ENCODE measurements at regions not wholly inside any gene's neighbourhood (a gene's known extent, or its start where the extent isn't known, plus 50 kb on each side); places are given as distances from the start of the nearest gene placed in this dataset.

- Histone ChIP-seq H3K9me3 (no peaks in the 10 kb centered on the region), H3K4me3 (no peak overlapping the region), H3K27me3 (ENCODE audit: low read depth) (no peaks in the 10 kb centered on the region), H3K36me3 (replicated peaks) (no peaks in the 10 kb centered on the region), H3K4me1 (no peaks in the 10 kb centered on the region)
- DNase-seq (ENCODE audit: low spot score in 2 of 2), result no peak
- in situ Hi-C loops (cut with MboI; ENCODE audit: low sequenced_read_pairs), result no loop called here
Measured at GRCh38 chr15:96390986-96391385, 60.5 kb downstream of the NR2F2 start.

- H3K36me3 ChIP-seq (replicated peaks), result no peaks in the 10 kb centered on the region
- no peaks in the 10 kb centered on the region for H3K4me1 ChIP-seq
- no peak for DNase-seq (ENCODE audit: low spot score in 2 of 2)
- H3K4me3 ChIP-seq, result no peak overlapping the region
- no peaks in the 10 kb centered on the region for H3K27me3 ChIP-seq (ENCODE audit: low read depth)
- H3K9me3 ChIP-seq, result no peaks in the 10 kb centered on the region
- in situ Hi-C loops (cut with MboI; ENCODE audit: low sequenced_read_pairs), result no loop called here
Measured at GRCh38 chr15:96392380-96393208, 62.1 kb downstream of the NR2F2 start.

- in situ Hi-C loops (cut with MboI; ENCODE audit: low sequenced_read_pairs), result no loop called here
- no peaks in the 10 kb centered on the region for H3K27me3 ChIP-seq (ENCODE audit: low read depth)
- no peaks in the 10 kb centered on the region for H3K4me1 ChIP-seq
- DNase-seq (ENCODE audit: low spot score in 2 of 2), result no peak
- H3K36me3 ChIP-seq (replicated peaks), result no peaks in the 10 kb centered on the region
- H3K9me3 ChIP-seq, result no peaks in the 10 kb centered on the region
- H3K4me3 ChIP-seq, result no peak overlapping the region
Measured at GRCh38 chr15:96393209-96393513, 62.7 kb downstream of the NR2F2 start.

- DNase-seq (ENCODE audit: low spot score in 2 of 2), result no peak
- H3K4me1 ChIP-seq, result no peaks in the 10 kb centered on the region
- H3K36me3 ChIP-seq (replicated peaks), result no peaks in the 10 kb centered on the region
- in situ Hi-C loops (cut with MboI; ENCODE audit: low sequenced_read_pairs), result no loop called here
- no peaks in the 10 kb centered on the region for H3K9me3 ChIP-seq
- H3K4me3 ChIP-seq, result no peak overlapping the region
- peaks cover 9% of the 10 kb centered on the region; the same call in 1 of the 2 replicates for H3K27me3 ChIP-seq (ENCODE audit: low read depth)
Measured at GRCh38 chr15:96395687-96396086, 65.2 kb downstream of the NR2F2 start.

GRCh38 chr15:96398776-96399175 lies 68.3 kb downstream of the NR2F2 start:
- Histone ChIP-seq H3K4me3 (no peak overlapping the region), H3K4me1 (no peaks in the 10 kb centered on the region), H3K27me3 (ENCODE audit: low read depth) (peaks cover 14% of the 10 kb centered on the region; the same call in 1 of the 2 replicates), H3K36me3 (replicated peaks) (no peaks in the 10 kb centered on the region), H3K9me3 (no peaks in the 10 kb centered on the region)
- in situ Hi-C loops (cut with MboI; ENCODE audit: low sequenced_read_pairs), result no loop called here
- DNase-seq (ENCODE audit: low spot score in 2 of 2), result no peak

- DNase-seq (ENCODE audit: low spot score in 2 of 2), result no peak
Measured at GRCh38 chr15:96402403-96402802, 71.9 kb downstream of the NR2F2 start.

GRCh38 chr15:96403071-96403470 lies 72.6 kb downstream of the NR2F2 start:
- peaks cover 24% of the 10 kb centered on the region for H3K27me3 ChIP-seq (ENCODE audit: low read depth)
- in situ Hi-C loops (cut with MboI; ENCODE audit: low sequenced_read_pairs), result no loop called here

More at GRCh38 chr15:96402403-96402802, 71.9 kb downstream of the NR2F2 start:
- in situ Hi-C loops (cut with MboI; ENCODE audit: low sequenced_read_pairs), result no loop called here
- H3K4me3 ChIP-seq, result no peak overlapping the region
- no peaks in the 10 kb centered on the region for H3K9me3 ChIP-seq
- no peaks in the 10 kb centered on the region for H3K4me1 ChIP-seq
- H3K36me3 ChIP-seq (replicated peaks), result no peaks in the 10 kb centered on the region
- H3K27me3 ChIP-seq (ENCODE audit: low read depth), result peaks cover 19% of the 10 kb centered on the region

GRCh38 chr15:96403932-96404331 lies 73.4 kb downstream of the NR2F2 start:
- Histone ChIP-seq H3K4me3 (no peak overlapping the region), H3K9me3 (no peaks in the 10 kb centered on the region), H3K36me3 (replicated peaks) (no peaks in the 10 kb centered on the region), H3K4me1 (no peaks in the 10 kb centered on the region), H3K27me3 (ENCODE audit: low read depth) (peaks cover 32% of the 10 kb centered on the region)
- in situ Hi-C loops (cut with MboI; ENCODE audit: low sequenced_read_pairs), result no loop called here
- DNase-seq (ENCODE audit: low spot score in 2 of 2), result no peak

More at GRCh38 chr15:96403071-96403470, 72.6 kb downstream of the NR2F2 start:
- no peak for DNase-seq (ENCODE audit: low spot score in 2 of 2)
- Histone ChIP-seq H3K4me1 (no peaks in the 10 kb centered on the region), H3K9me3 (no peaks in the 10 kb centered on the region), H3K36me3 (replicated peaks) (no peaks in the 10 kb centered on the region), H3K4me3 (no peak overlapping the region)

- DNase-seq (ENCODE audit: low spot score in 2 of 2), result no peak
- Histone ChIP-seq H3K9me3 (no peaks in the 10 kb centered on the region), H3K4me1 (no peaks in the 10 kb centered on the region), H3K36me3 (replicated peaks) (no peaks in the 10 kb centered on the region), H3K4me3 (no peak overlapping the region), H3K27me3 (ENCODE audit: low read depth) (peaks cover 36% of the 10 kb centered on the region)
- in situ Hi-C loops (cut with MboI; ENCODE audit: low sequenced_read_pairs), result no loop called here
Measured at GRCh38 chr15:96404560-96404959, 74.1 kb downstream of the NR2F2 start.

GRCh38 chr15:96406291-96406690 lies 75.8 kb downstream of the NR2F2 start:
- in situ Hi-C loops (cut with MboI; ENCODE audit: low sequenced_read_pairs), result no loop called here
- Histone ChIP-seq H3K27me3 (ENCODE audit: low read depth) (peaks cover 43% of the 10 kb centered on the region), H3K4me1 (no peaks in the 10 kb centered on the region)

GRCh38 chr15:96406701-96407100 lies 76.2 kb downstream of the NR2F2 start:
- H3K27me3 ChIP-seq (ENCODE audit: low read depth), result peaks cover 47% of the 10 kb centered on the region
- in situ Hi-C loops (cut with MboI; ENCODE audit: low sequenced_read_pairs), result no loop called here

More at GRCh38 chr15:96406291-96406690, 75.8 kb downstream of the NR2F2 start:
- H3K9me3 ChIP-seq, result no peaks in the 10 kb centered on the region
- H3K36me3 ChIP-seq (replicated peaks), result no peaks in the 10 kb centered on the region
- H3K4me3 ChIP-seq, result no peak overlapping the region
- DNase-seq (ENCODE audit: low spot score in 2 of 2), result no peak

GRCh38 chr15:96407482-96407881 lies 77.0 kb downstream of the NR2F2 start:
- no peak for DNase-seq (ENCODE audit: low spot score in 2 of 2)
- in situ Hi-C loops (cut with MboI; ENCODE audit: low sequenced_read_pairs), result no loop called here
- no peaks in the 10 kb centered on the region for H3K4me1 ChIP-seq
- H3K4me3 ChIP-seq, result no peak overlapping the region
- H3K36me3 ChIP-seq (replicated peaks), result no peaks in the 10 kb centered on the region
- no peaks in the 10 kb centered on the region for H3K9me3 ChIP-seq
- H3K27me3 ChIP-seq (ENCODE audit: low read depth), result peaks cover 51% of the 10 kb centered on the region

More at GRCh38 chr15:96406701-96407100, 76.2 kb downstream of the NR2F2 start:
- Histone ChIP-seq H3K4me1 (no peaks in the 10 kb centered on the region), H3K9me3 (no peaks in the 10 kb centered on the region), H3K4me3 (no peak overlapping the region), H3K36me3 (replicated peaks) (no peaks in the 10 kb centered on the region)
- no peak for DNase-seq (ENCODE audit: low spot score in 2 of 2)

- H3K4me3 ChIP-seq, result no peak overlapping the region
- no peaks in the 10 kb centered on the region for H3K9me3 ChIP-seq
- H3K27me3 ChIP-seq (ENCODE audit: low read depth), result peaks cover 61% of the 10 kb centered on the region
- no peaks in the 10 kb centered on the region for H3K4me1 ChIP-seq
- DNase-seq (ENCODE audit: low spot score in 2 of 2), result no peak
- in situ Hi-C loops (cut with MboI; ENCODE audit: low sequenced_read_pairs), result no loop called here
- H3K36me3 ChIP-seq (replicated peaks), result no peaks in the 10 kb centered on the region
Measured at GRCh38 chr15:96408591-96409183, 78.2 kb downstream of the NR2F2 start.

Data from HAP-1 (cell line).